ENCODE measurements at regions not wholly inside any gene's neighbourhood (a gene's known extent, or its start where the extent isn't known, plus 50 kb on each side); places are given as distances from the start of the nearest gene placed in this dataset.
A peak's percentile ranks its signal among the peaks of the same experiment; 100 is the strongest.

DNA sequence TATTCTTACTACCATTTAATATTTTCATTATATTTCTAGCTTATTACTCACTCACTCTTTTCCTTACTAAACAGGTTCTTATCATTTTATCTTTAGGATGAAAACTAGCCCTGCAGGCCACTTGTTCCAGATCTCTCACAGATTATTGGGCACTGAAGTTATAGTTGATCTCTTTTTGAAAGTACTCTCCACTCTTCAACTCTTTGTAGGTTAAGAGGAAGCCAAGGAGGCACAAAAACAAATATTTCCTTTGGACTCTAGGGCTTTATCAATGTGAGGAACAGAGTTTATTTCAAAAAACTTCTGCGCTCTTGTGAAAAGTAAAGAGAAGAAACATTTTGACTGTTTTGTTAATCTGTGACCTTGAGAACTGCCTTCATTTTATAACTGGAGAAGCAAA is 96.0 kb upstream of the NPHP3 start:
- Histone ChIP-seq H3K27ac (ENCODE audit: poor library complexity, severe bottlenecking) (no peak overlapping the region), H3K9me3 (ENCODE audit: severe bottlenecking) (no peaks in the 10 kb centered on the region), H3K36me3 (ENCODE audit: low read depth) (no peaks in the 10 kb centered on the region), H3K27me3 (ENCODE audit: insufficient read depth, poor library complexity, severe bottlenecking) (peaks cover 5% of the 10 kb centered on the region), H3K4me3 (ENCODE audit: severe bottlenecking) (no peak overlapping the region), H3K4me1 (ENCODE audit: insufficient read depth, poor library complexity, severe bottlenecking) (no peaks in the 10 kb centered on the region)
- TF ChIP-seq, protein P1, sequence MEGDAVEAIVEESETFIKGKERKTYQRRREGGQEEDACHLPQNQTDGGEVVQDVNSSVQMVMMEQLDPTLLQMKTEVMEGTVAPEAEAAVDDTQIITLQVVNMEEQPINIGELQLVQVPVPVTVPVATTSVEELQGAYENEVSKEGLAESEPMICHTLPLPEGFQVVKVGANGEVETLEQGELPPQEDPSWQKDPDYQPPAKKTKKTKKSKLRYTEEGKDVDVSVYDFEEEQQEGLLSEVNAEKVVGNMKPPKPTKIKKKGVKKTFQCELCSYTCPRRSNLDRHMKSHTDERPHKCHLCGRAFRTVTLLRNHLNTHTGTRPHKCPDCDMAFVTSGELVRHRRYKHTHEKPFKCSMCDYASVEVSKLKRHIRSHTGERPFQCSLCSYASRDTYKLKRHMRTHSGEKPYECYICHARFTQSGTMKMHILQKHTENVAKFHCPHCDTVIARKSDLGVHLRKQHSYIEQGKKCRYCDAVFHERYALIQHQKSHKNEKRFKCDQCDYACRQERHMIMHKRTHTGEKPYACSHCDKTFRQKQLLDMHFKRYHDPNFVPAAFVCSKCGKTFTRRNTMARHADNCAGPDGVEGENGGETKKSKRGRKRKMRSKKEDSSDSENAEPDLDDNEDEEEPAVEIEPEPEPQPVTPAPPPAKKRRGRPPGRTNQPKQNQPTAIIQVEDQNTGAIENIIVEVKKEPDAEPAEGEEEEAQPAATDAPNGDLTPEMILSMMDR (IDR thresholded peaks at IDR 0.05; ENCODE audit: poor library complexity, severe bottlenecking), result no peak
- ATAC-seq (ENCODE audit: low read depth) (no peak), DNase-seq (ENCODE audit: low spot score) (no peak)

DNA sequence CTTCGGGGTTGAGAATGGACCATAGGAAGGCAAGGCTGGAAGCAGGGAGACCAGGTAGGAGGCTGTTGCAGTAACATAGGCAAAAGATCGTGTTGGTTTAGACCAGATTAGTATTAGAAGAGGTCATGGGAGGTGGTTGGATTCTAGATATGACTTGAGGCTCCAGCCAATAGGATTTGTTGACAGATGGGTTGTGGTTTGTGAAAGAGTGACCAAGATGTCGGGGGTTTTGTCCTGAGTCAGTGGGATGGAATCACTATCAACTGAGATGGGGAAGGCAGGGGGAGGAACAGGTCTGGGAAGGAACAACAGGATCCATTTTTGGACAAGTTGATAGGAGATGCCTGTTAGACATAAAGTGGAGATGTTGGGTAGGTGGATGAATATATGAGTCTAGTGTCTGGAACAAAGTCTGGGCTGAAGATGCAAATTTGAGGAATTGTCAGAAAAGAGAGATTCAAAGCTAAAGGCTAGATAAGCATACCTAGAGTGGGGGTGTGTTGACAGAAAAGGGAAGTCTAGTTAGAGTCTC is 95.5 kb upstream of the NPHP3 start:
- TF ChIP-seq, protein P1 (IDR thresholded peaks at IDR 0.05; ENCODE audit: poor library complexity, severe bottlenecking), result no peak
- no peaks in the 10 kb centered on the region for H3K36me3 ChIP-seq (ENCODE audit: low read depth)
- ATAC-seq (ENCODE audit: low read depth) (no peak), DNase-seq (ENCODE audit: low spot score) (no peak)
- H3K27me3 ChIP-seq (ENCODE audit: insufficient read depth, poor library complexity, severe bottlenecking), result peaks cover 5% of the 10 kb centered on the region
- H3K27ac ChIP-seq (ENCODE audit: poor library complexity, severe bottlenecking), result no peak overlapping the region
- H3K4me3 ChIP-seq (ENCODE audit: severe bottlenecking), result no peak overlapping the region
- H3K4me1 ChIP-seq (ENCODE audit: insufficient read depth, poor library complexity, severe bottlenecking), result no peaks in the 10 kb centered on the region
- H3K9me3 ChIP-seq (ENCODE audit: severe bottlenecking), result no peaks in the 10 kb centered on the region

- no peaks in the 10 kb centered on the region for H3K9me3 ChIP-seq (ENCODE audit: severe bottlenecking)
- TF ChIP-seq, protein P1 (IDR thresholded peaks at IDR 0.05; ENCODE audit: poor library complexity, severe bottlenecking), result no peak
- ATAC-seq (ENCODE audit: low read depth), result no peak
These were observed 82.9 kb upstream of the NPHP3 start for GRCh38 chr3:132805071-132805470.

DNA sequence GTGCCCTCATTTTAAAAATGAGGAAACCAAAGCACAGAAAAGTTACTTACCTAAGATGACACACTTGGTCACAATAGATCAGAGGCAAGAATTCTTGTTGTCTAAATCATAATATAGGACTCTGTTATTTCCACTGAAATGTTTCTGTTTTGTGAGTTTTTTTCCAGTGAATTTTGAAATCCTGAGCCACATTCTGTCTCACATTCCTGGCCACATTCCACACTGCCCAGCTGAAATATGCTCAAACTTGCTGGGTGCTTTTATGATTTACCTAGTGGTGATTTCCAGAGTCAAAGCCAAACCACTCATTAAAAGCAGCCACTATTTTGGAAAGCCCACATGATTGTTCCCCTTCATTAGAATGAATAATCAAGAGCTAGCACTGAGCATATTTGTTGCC is 82.3 kb upstream of the NPHP3 start:
- Histone ChIP-seq H3K4me1 (ENCODE audit: insufficient read depth, poor library complexity, severe bottlenecking) (no peaks in the 10 kb centered on the region), H3K9me3 (ENCODE audit: severe bottlenecking) (no peaks in the 10 kb centered on the region), H3K27me3 (ENCODE audit: insufficient read depth, poor library complexity, severe bottlenecking) (no peaks in the 10 kb centered on the region), H3K36me3 (ENCODE audit: low read depth) (no peaks in the 10 kb centered on the region), H3K27ac (ENCODE audit: poor library complexity, severe bottlenecking) (no peak overlapping the region), H3K4me3 (ENCODE audit: severe bottlenecking) (no peak overlapping the region)
- DNase-seq (ENCODE audit: low spot score) (no peak), ATAC-seq (ENCODE audit: low read depth) (peak; percentile 74)
- TF ChIP-seq, protein P1 (IDR thresholded peaks at IDR 0.05; ENCODE audit: poor library complexity, severe bottlenecking), result no peak

More at GRCh38 chr3:132805071-132805470, 82.9 kb upstream of the NPHP3 start:
- no peak for DNase-seq (ENCODE audit: low spot score)
- Histone ChIP-seq H3K4me3 (ENCODE audit: severe bottlenecking) (no peak overlapping the region), H3K4me1 (ENCODE audit: insufficient read depth, poor library complexity, severe bottlenecking) (no peaks in the 10 kb centered on the region), H3K27me3 (ENCODE audit: insufficient read depth, poor library complexity, severe bottlenecking) (no peaks in the 10 kb centered on the region), H3K27ac (ENCODE audit: poor library complexity, severe bottlenecking) (no peak overlapping the region), H3K36me3 (ENCODE audit: low read depth) (no peaks in the 10 kb centered on the region)

DNA sequence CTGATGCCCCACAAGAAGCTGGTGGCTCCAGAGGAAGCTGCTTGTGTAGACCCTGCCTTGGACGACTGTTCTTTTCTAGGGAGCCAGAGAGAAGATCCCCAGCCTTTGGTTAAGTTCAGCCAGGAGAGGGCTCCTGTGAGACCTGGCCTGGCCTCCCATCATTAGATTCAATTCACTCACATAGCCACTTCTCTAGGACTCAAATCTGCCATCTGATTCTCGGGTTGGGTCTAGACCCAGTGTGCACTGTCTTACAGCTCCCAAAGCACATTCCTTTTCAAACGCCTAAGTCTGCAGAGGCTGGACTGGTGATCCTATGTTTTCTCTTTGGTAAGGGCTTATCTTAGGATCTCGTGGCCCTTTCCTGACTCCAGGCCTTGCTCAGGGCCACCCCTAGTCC is 81.7 kb upstream of the NPHP3 start:
- no peak for DNase-seq (ENCODE audit: low spot score)
- H3K4me1 ChIP-seq (ENCODE audit: insufficient read depth, poor library complexity, severe bottlenecking), result no peaks in the 10 kb centered on the region
- no peaks in the 10 kb centered on the region for H3K36me3 ChIP-seq (ENCODE audit: low read depth)
- no peak overlapping the region for H3K27ac ChIP-seq (ENCODE audit: poor library complexity, severe bottlenecking)
- ATAC-seq (ENCODE audit: low read depth), result no peak
- H3K4me3 ChIP-seq (ENCODE audit: severe bottlenecking), result no peak overlapping the region
- TF ChIP-seq, protein P1 (IDR thresholded peaks at IDR 0.05; ENCODE audit: poor library complexity, severe bottlenecking), result no peak
- no peaks in the 10 kb centered on the region for H3K27me3 ChIP-seq (ENCODE audit: insufficient read depth, poor library complexity, severe bottlenecking)
- no peaks in the 10 kb centered on the region for H3K9me3 ChIP-seq (ENCODE audit: severe bottlenecking)

Data from RWPE2 (cell line).